ENCODE measurements at regions not wholly inside any gene's neighbourhood (a gene's known extent, or its start where the extent isn't known, plus 50 kb on each side); places are given as distances from the start of the nearest gene placed in this dataset.

- DNase-seq: no peak
Measured at GRCh38 chr14:48546996-48547395, 871.6 kb upstream of the MDGA2 start.

- no peak for DNase-seq
Measured at GRCh38 chr14:48537600-48537999, 862.2 kb upstream of the MDGA2 start.

- no peak for DNase-seq
Measured at GRCh38 chr14:48536318-48536717, 860.9 kb upstream of the MDGA2 start.

- no peak for DNase-seq
Measured at GRCh38 chr14:48527832-48528231, 852.4 kb upstream of the MDGA2 start.

GRCh38 chr14:48526307-48526706 is 850.9 kb upstream of the MDGA2 start:
- DNase-seq: no peak

- no peak for DNase-seq
Measured at GRCh38 chr14:48504921-48505320, 829.5 kb upstream of the MDGA2 start.

- DNase-seq: no peak
Measured at GRCh38 chr14:48490756-48491155, 815.4 kb upstream of the MDGA2 start.

- no peak for DNase-seq
Measured at GRCh38 chr14:48473944-48474343, 798.5 kb upstream of the MDGA2 start.

GRCh38 chr14:48456051-48456450 is 780.6 kb upstream of the MDGA2 start:
- DNase-seq: no peak

- DNase-seq: no peak
Measured at GRCh38 chr14:48454887-48455286, 779.5 kb upstream of the MDGA2 start.

GRCh38 chr14:48452437-48452995 is 777.1 kb upstream of the MDGA2 start:
- DNase-seq: no peak

GRCh38 chr14:48435221-48435620 is 759.8 kb upstream of the MDGA2 start:
- DNase-seq: no peak

GRCh38 chr14:48430805-48431204 is 755.4 kb upstream of the MDGA2 start:
- no peak for DNase-seq

GRCh38 chr14:48429512-48429911 is 754.1 kb upstream of the MDGA2 start:
- DNase-seq: no peak

GRCh38 chr14:48417715-48418500 is 742.5 kb upstream of the MDGA2 start:
- DNase-seq: no peak

- DNase-seq: no peak
Measured at GRCh38 chr14:48401321-48401720, 725.9 kb upstream of the MDGA2 start.

- DNase-seq: peak; percentile 21
Measured at GRCh38 chr14:48398675-48399282, 723.4 kb upstream of the MDGA2 start.

- DNase-seq: no peak
Measured at GRCh38 chr14:48391661-48392060, 716.3 kb upstream of the MDGA2 start.

- DNase-seq: no peak
Measured at GRCh38 chr14:48390346-48390745, 714.9 kb upstream of the MDGA2 start.

- DNase-seq: no peak
Measured at GRCh38 chr14:48384821-48385220, 709.4 kb upstream of the MDGA2 start.

- no peak for DNase-seq
Measured at GRCh38 chr14:48382961-48383360, 707.6 kb upstream of the MDGA2 start.

- no peak for DNase-seq
Measured at GRCh38 chr14:48378541-48378940, 703.1 kb upstream of the MDGA2 start.

GRCh38 chr14:48373981-48374380 is 698.6 kb upstream of the MDGA2 start:
- no peak for DNase-seq

GRCh38 chr14:48350971-48351370 is 675.6 kb upstream of the MDGA2 start:
- no peak for DNase-seq
